SU-DHL-6 (cell line): ENCODE measurements at regions not wholly inside any gene's neighbourhood (a gene's known extent, or its start where the extent isn't known, plus 50 kb on each side); places are given as distances from the start of the nearest gene placed in this dataset.

Source experiments
- CTCF ChIP-seq: fragments of 200-600 bp; sonication (generic); IDR thresholded peaks from one replicate; pipeline ENCODE4 v1.5.1; 2017; ENCODE audit warnings: antibody characterized with exemption, mild to moderate bottlenecking, low read length, moderate library complexity; ENCODE audit not compliant: insufficient read depth, poor library complexity, severe bottlenecking
- EZH2phosphoT487 ChIP-seq: fragments of 200-600 bp; sonication (generic), shearing (Covaris generic); conservative IDR thresholded peaks from 2 replicates; pipeline ENCODE4 v1.6.1; 2018; ENCODE audit warnings: mild to moderate bottlenecking, antibody characterized with exemption, low read length, moderate library complexity, mixed read lengths

- TF ChIP-seq EZH2phosphoT487 (no peak), CTCF (no peak)
Observed at GRCh38 chr18:35771172-35771571, 189.6 kb downstream of the GALNT1 start.
